HG03378 (cell line): ENCODE measurements at regions not wholly inside any gene's neighbourhood (a gene's known extent, or its start where the extent isn't known, plus 50 kb on each side); places are given as distances from the start of the nearest gene placed in this dataset.

Experiments
- ATAC-seq: cut with Tn5 transposase; IDR thresholded peaks from one replicate; pipeline ENCODE4 v1.9.1; 2021; ENCODE audit warnings: mild to moderate bottlenecking, moderate library complexity; ENCODE audit not compliant: unreplicated experiment

DNA sequence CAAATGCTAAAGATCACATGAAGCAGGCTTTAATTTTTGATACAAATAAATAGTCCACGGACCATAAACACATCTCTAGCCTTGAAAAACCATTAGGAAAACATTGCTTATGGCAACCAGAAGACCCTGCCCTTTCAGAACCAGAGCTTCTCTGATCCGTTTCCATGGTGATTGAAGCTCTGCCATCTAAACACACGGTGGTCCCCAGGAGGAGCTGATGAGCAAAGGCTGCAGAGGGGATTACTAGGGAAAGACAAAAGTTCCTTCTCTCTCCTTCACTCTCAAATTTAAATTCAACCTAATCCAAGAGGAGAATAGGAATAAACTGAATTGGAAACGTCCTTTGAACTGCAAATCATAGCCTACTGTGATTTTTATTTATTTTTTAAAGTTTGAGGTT is 122.0 kb upstream of the ATP10A start:
- no peak for ATAC-seq

- ATAC-seq, result no peak
Measured at GRCh38 chr15:25982736-25983135, 119.6 kb upstream of the ATP10A start.

- ATAC-seq, result no peak
Measured at GRCh38 chr15:25981114-25981513, 118.0 kb upstream of the ATP10A start.

GRCh38 chr15:25972141-25972675 is 109.1 kb upstream of the ATP10A start:
- ATAC-seq, result no peak

DNA sequence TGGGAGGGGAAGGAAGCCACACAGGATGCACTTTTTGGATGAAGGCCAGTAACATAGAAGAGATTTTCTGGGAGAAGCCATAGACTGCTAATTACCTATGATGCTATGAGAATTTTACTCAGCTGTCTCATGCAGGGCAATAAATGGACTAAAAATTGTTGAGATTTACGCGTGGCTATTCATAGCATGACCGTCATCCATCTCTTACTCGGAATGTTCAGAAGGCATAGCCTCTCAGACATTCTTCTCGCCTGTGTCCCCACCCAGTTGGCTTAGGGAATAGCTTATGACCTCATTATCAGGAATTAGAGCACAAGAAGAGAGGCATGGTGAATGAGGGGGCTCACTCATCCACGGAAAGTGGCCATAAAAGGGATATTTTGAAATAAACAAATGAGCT is 107.9 kb upstream of the ATP10A start:
- no peak for ATAC-seq

GRCh38 chr15:25969886-25970285 is 106.8 kb upstream of the ATP10A start:
- ATAC-seq, result no peak

DNA sequence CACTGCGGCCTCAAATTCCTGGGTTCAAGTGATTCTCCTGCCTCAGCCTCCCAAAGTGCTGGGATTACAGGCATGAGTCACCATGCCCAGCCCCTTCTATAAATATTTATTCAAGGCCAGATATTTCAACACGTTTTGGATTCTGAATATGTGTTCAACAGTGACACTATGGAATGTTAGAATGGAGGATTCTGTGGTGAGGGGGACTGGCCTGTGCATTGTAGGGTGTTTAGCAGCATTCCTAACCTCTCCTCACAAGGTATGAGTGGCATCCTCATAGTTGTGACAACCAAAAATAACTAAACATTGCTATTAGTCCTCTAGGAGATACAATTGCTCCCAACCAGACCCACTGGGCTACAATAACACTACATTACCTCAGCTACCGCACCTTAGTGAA is 104.0 kb upstream of the ATP10A start:
- no peak for ATAC-seq

- ATAC-seq, result no peak
Measured at GRCh38 chr15:25965326-25965725, 102.2 kb upstream of the ATP10A start.

GRCh38 chr15:25960273-25960672 is 97.1 kb upstream of the ATP10A start:
- no peak for ATAC-seq

GRCh38 chr15:25959100-25959499 is 96.0 kb upstream of the ATP10A start:
- no peak for ATAC-seq

GRCh38 chr15:25955628-25956027 is 92.5 kb upstream of the ATP10A start:
- no peak for ATAC-seq

DNA sequence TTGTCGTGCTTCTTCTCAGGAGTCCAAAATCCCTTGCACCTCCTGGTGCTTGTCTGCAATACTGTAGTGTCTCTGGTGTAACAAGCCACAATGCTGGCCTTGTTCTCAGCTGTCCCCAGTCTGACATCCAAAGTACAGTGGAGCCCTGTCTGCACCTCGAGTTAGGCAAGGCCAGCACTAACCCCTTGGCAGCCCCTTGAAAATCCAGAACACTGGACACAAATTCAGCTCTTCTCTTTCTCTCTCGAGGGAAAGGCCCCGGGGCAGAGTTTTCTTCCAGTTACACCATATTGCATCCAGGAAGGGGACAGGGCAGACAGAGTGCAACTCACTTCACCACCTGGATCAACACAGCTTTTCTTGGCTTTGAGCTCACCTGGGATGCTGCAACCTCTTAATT is 91.3 kb upstream of the ATP10A start:
- no peak for ATAC-seq

GRCh38 chr15:25950014-25950413 is 86.9 kb upstream of the ATP10A start:
- no peak for ATAC-seq

DNA sequence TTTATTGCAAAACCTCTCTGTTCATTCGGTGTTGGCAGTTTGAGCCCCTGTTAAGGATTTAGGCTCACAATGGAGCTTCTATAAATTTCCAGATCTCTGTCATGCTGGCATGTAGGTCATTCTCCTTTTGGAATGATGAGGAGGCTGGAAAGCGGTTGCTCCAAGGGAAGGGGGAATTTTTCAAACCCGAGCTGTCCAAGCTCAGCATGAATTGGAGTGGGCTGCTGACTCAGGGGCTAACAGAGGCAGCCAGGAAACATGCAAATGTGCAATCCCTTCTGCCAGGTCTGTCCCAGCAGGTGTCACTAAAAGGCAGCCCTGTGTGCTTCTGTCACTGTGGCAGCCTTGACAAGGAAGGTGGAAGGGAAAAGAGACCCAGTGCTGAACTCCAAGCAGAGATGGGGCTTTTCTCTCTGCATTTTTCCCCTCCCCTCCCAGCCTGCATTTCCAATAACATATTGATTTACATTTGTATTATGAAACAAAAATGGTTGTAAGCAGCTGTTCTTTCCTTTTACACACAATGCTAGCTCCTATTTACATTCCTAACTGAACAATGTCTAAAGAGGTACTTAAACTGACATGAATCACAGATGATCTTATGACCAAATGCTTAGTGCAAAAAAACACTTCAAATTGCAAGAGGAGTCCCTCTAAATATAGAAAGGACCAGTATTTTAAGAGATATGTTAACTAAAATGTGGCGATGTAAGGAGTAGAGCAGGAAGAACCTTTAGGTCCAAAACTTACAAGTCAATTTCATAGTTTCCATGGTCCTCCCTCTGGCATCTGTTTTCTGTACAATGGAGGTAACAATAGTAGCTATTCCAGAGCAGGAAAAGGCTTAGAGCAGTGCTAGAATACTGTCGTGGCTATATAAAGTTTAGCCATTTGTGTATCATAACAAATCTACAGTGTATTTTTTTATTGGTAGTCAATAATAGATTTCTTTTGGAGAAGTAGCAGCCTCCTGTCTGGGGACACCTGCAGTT is 84.5 kb upstream of the ATP10A start:
- no peak for ATAC-seq

DNA sequence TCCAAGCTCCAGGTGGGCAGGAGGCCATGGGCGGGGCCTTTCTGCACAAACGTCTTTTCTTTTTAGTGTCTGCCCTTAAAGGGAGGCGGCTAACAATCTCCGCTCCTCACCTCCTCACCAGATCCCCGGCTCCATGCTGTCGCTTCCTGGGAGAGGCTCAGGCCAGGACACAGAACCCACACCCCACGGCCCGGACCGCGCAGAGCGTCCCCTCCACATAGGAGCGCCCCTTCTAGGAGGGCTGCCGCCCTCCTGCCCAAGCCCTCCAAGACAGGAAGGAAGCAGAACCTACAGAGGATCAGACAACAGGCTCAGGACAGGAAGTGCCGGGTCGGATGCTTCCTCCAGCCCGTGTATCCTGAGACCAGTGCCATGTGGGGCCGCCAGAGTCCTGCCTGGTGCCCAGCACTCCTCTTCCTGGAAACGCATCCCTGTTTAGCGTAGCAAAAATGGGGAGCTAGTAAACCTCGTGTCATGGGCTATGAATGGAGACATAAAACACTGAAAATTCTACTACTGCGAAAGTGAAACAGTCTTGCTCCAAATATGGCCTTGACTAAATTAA is 83.2 kb upstream of the ATP10A start:
- ATAC-seq, result no peak

DNA sequence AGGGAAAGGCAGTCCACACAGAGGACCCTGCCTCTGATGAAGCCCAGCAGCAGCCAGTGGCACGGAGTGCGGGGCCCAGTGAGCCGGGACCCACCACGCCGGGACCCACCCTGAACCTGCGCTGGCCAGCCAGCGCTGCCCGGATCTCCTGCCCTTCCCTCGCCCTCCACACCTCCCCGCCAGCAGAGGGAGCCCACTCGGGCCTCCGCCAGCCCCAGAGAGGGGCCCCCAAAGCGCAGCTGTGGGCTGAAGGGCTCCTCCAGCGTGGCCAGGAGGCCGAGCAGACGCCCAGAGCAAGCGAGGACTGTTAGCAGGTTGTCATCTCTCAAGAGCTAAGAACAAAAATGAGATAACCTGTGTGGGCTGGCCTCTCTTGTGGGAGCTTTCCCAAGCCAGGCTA is 81.3 kb upstream of the ATP10A start:
- ATAC-seq, result no peak

DNA sequence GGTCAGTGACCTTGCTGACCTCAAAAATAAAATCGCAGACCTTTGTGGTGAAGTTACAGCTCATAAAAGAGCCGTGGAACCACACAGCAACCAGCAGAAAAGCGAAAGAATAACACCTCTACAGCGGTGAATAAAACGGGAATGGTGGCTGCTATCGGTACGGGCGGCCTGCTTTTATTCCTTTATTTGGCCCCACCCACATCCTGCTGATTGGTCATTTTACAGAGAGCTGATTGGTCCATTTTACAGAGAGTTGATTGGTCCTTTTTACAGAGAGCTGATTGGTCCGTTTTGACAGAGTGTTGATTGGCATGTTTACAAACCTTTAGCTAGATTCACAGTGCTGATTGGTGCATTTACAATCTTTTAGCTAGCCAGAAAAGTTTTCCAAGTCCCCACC is 80.7 kb upstream of the ATP10A start:
- ATAC-seq, result no peak

GRCh38 chr15:25939122-25939521 is 76.0 kb upstream of the ATP10A start:
- peak; percentile 89 for ATAC-seq

GRCh38 chr15:25937796-25938195 is 74.7 kb upstream of the ATP10A start:
- no peak for ATAC-seq

GRCh38 chr15:25936004-25936403 is 72.9 kb upstream of the ATP10A start:
- ATAC-seq, result no peak

- no peak for ATAC-seq
Measured at GRCh38 chr15:25933456-25934158, 70.5 kb upstream of the ATP10A start.

DNA sequence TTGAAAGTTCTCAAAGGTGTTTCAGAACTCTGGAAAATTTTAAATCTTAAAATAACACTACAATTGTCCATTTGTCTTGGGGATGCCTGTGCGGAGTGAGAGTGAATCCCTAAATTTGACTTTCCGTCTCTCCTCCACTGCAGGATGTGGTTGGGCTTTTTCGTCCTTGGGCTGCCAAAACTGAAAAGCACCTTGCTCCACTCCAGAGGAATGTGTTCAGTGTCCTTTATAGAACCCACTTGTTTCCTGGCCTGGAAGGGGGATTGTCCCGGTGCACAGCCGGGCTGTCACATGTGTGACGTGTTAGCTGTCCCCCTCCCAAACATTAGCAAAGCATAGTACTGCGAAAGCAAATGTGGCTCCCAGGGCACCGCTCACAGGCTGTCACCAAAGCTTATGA is 69.6 kb upstream of the ATP10A start:
- no peak for ATAC-seq
